OCI-LY1 (cell line): ENCODE measurements at regions not wholly inside any gene's neighbourhood (a gene's known extent, or its start where the extent isn't known, plus 50 kb on each side); places are given as distances from the start of the nearest gene placed in this dataset.

Experiments
- H2AFZ ChIP-seq: fragments of 200-600 bp; sonication (generic), shearing (Covaris generic); 2 replicates; pipeline ENCODE4 v1.6.0; 2014; ENCODE audit warnings: antibody characterized with exemption, mild to moderate bottlenecking, low read length
- H3F3A ChIP-seq: fragments of 200-600 bp; sonication (generic), shearing (Covaris generic); 2 replicates; pipeline ENCODE4 v1.6.0; 2014; ENCODE audit warnings: mild to moderate bottlenecking, antibody characterized with exemption, low read length, moderate library complexity; ENCODE audit not compliant: insufficient read depth
- H3K27ac ChIP-seq: fragments of 200-600 bp; sonication (generic); 2 replicates; pipeline ENCODE4 v1.5.1; 2014; ENCODE audit warnings: low read length, mixed run types, mild to moderate bottlenecking, low read depth; ENCODE audit not compliant: poor library complexity, severe bottlenecking
- H3K27me3 ChIP-seq: fragments of 200-600 bp; sonication (generic); 2 replicates; pipeline ENCODE4 v1.6.0; 2014; ENCODE audit warnings: antibody characterized with exemption, mild to moderate bottlenecking, low read length, moderate library complexity; ENCODE audit not compliant: insufficient read depth
- H3K36me3 ChIP-seq: fragments of 200-600 bp; sonication (generic); 2 replicates; pipeline ENCODE4 v1.6.1; 2014; ENCODE audit warnings: mild to moderate bottlenecking, antibody characterized with exemption, low read length, moderate library complexity, mixed read lengths; ENCODE audit not compliant: insufficient read depth
- H3K4me1 ChIP-seq: fragments of 200-600 bp; sonication (generic); 2 replicates; pipeline ENCODE4 v1.5.1; 2014; ENCODE audit warnings: mild to moderate bottlenecking, low read length, moderate library complexity; ENCODE audit not compliant: insufficient read depth, severe bottlenecking
- H3K4me2 ChIP-seq: fragments of 200-600 bp; sonication (generic), shearing (Covaris generic); 2 replicates; pipeline ENCODE4 v1.6.1; 2014; ENCODE audit warnings: low read length
- H3K4me3 ChIP-seq: fragments of 200-600 bp; sonication (generic); 2 replicates; pipeline ENCODE4 v1.5.1; 2014; ENCODE audit warnings: low read length, low read depth, mild to moderate bottlenecking, mixed read lengths; ENCODE audit not compliant: poor library complexity, severe bottlenecking
- H3K79me2 ChIP-seq: fragments of 200-600 bp; shearing (Covaris generic); 2 replicates; pipeline ENCODE4 v1.6.1; 2016; ENCODE audit warnings: mixed run types, low read length, mixed read lengths; ENCODE audit not compliant: insufficient read depth
- H3K9ac ChIP-seq: fragments of 200-600 bp; sonication (generic), shearing (Covaris generic); 2 replicates; pipeline ENCODE4 v1.6.1; 2014; ENCODE audit warnings: mild to moderate bottlenecking, low read length, mixed read lengths
- H3K9me2 ChIP-seq: fragments of 200-600 bp; sonication (generic), shearing (Covaris generic); 2 replicates; pipeline ENCODE4 v1.6.1; 2014; ENCODE audit warnings: low read depth, mild to moderate bottlenecking, low read length, mixed read lengths
- H3K9me3 ChIP-seq: fragments of 200-600 bp; shearing (Covaris generic); 2 replicates; pipeline ENCODE4 v1.6.1; 2014; ENCODE audit warnings: low read length, mixed read lengths
- H4K20me1 ChIP-seq: fragments of 200-600 bp; sonication (generic), shearing (Covaris generic); 2 replicates; pipeline ENCODE4 v1.6.0; 2016; ENCODE audit warnings: mild to moderate bottlenecking, low read length; ENCODE audit not compliant: insufficient read depth
- EZH2 ChIP-seq: fragments of 200-600 bp; sonication (generic), shearing (Covaris generic); IDR thresholded peaks from 2 replicates; pipeline ENCODE4 v1.8.0; 2017; ENCODE audit warnings: borderline replicate concordance, mixed run types, mild to moderate bottlenecking, antibody characterized with exemption, low read length, moderate library complexity, mixed read lengths
- TF ChIP-seq, protein P1 (sequence below): fragments of 200-600 bp; sonication (generic), shearing (Covaris generic); IDR thresholded peaks from 2 replicates; pipeline ENCODE4 v1.5.1; 2017; ENCODE audit warnings: mild to moderate bottlenecking, antibody characterized with exemption, low read length, moderate library complexity, mixed read lengths

- no peaks in the 10 kb centered on the region for H3K27me3 ChIP-seq
- H3K9me3 ChIP-seq = no peaks in the 10 kb centered on the region
- H3K4me1 ChIP-seq = no peaks in the 10 kb centered on the region
- no peak overlapping the region for H2AFZ ChIP-seq
- H3K9me2 ChIP-seq = no peaks in the 10 kb centered on the region
- H3K9ac ChIP-seq = no peak overlapping the region
- no peaks in the 10 kb centered on the region for H3K79me2 ChIP-seq
- H3F3A ChIP-seq = no peaks in the 10 kb centered on the region
- no peaks in the 10 kb centered on the region for H3K36me3 ChIP-seq
- H3K4me2 ChIP-seq = no peak overlapping the region
- no peak overlapping the region for H3K4me3 ChIP-seq
- no peak for TF ChIP-seq EZH2
- TF ChIP-seq, protein P1, sequence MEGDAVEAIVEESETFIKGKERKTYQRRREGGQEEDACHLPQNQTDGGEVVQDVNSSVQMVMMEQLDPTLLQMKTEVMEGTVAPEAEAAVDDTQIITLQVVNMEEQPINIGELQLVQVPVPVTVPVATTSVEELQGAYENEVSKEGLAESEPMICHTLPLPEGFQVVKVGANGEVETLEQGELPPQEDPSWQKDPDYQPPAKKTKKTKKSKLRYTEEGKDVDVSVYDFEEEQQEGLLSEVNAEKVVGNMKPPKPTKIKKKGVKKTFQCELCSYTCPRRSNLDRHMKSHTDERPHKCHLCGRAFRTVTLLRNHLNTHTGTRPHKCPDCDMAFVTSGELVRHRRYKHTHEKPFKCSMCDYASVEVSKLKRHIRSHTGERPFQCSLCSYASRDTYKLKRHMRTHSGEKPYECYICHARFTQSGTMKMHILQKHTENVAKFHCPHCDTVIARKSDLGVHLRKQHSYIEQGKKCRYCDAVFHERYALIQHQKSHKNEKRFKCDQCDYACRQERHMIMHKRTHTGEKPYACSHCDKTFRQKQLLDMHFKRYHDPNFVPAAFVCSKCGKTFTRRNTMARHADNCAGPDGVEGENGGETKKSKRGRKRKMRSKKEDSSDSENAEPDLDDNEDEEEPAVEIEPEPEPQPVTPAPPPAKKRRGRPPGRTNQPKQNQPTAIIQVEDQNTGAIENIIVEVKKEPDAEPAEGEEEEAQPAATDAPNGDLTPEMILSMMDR = no peak
- no peak overlapping the region for H3K27ac ChIP-seq
- no peaks in the 10 kb centered on the region for H4K20me1 ChIP-seq
Observed at GRCh38 chr4:159906517-159906916, 803.6 kb downstream of the RAPGEF2 start.

GRCh38 chr4:159910721-159911120, 807.8 kb downstream of the RAPGEF2 start:
- H3K9ac ChIP-seq = no peak overlapping the region
- no peaks in the 10 kb centered on the region for H4K20me1 ChIP-seq
- no peaks in the 10 kb centered on the region for H3K27me3 ChIP-seq
- H3F3A ChIP-seq = no peaks in the 10 kb centered on the region
- H3K9me3 ChIP-seq = no peaks in the 10 kb centered on the region
- no peaks in the 10 kb centered on the region for H3K79me2 ChIP-seq
- TF ChIP-seq, protein P1 = no peak
- no peak for TF ChIP-seq EZH2
- H3K27ac ChIP-seq = no peak overlapping the region
- H3K4me2 ChIP-seq = no peak overlapping the region
- no peaks in the 10 kb centered on the region for H3K9me2 ChIP-seq
- H2AFZ ChIP-seq = no peak overlapping the region
- no peaks in the 10 kb centered on the region for H3K4me1 ChIP-seq
- no peaks in the 10 kb centered on the region for H3K36me3 ChIP-seq
- no peak overlapping the region for H3K4me3 ChIP-seq

DNA sequence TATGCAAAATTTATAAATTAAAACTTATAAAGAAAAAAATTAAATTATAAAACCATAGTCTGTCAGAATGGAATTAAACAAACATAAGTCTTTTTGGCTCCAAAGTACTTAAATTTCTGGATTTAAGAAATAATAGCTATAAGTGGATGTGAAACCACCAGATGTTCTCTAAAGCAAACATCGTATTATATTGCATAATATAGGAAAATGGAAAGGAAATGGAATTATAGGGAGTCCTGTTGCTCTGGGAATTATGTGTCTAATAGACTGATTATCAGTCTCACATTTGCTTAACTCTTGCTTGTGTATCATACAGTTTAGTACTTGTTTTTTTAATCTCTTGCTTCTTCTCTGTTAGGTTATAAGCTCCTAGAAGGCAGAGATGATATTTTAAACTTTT, 819.2 kb downstream of the RAPGEF2 start:
- H3K4me2 ChIP-seq = no peak overlapping the region
- no peaks in the 10 kb centered on the region for H3K4me1 ChIP-seq
- H3F3A ChIP-seq = no peaks in the 10 kb centered on the region
- H3K36me3 ChIP-seq = no peaks in the 10 kb centered on the region
- no peak overlapping the region for H3K4me3 ChIP-seq
- H3K9ac ChIP-seq = no peak overlapping the region
- H4K20me1 ChIP-seq = no peaks in the 10 kb centered on the region
- H3K27me3 ChIP-seq = no peaks in the 10 kb centered on the region
- no peaks in the 10 kb centered on the region for H3K79me2 ChIP-seq
- H3K27ac ChIP-seq = no peak overlapping the region
- no peak overlapping the region for H2AFZ ChIP-seq
- TF ChIP-seq, protein P1 = no peak
- TF ChIP-seq EZH2 = no peak
- H3K9me3 ChIP-seq = 0 out of 2 replicates have a peak, but pooled peaks cover 6% of the 10 kb centered on the region
- no peaks in the 10 kb centered on the region for H3K9me2 ChIP-seq
